HS-27A (cell line): ENCODE measurements at regions not wholly inside any gene's neighbourhood (a gene's known extent, or its start where the extent isn't known, plus 50 kb on each side); places are given as distances from the start of the nearest gene placed in this dataset.
"Not testable (repeated sequence)": the region's sequence is repeated elsewhere in the genome, so short reads cannot be mapped to it uniquely, and the experiment has no call there.

Experiments
- DNase-seq: peaks from one replicate; pipeline ENCODE4 v3.0.0-alpha.2; 2012; ENCODE audit warnings: low read depth, missing footprints

- DNase-seq, result no peak
Measured at GRCh38 chr7:17093461-17093860, 205.0 kb upstream of the AHR start.

GRCh38 chr7:17094963-17095574 lies 203.4 kb upstream of the AHR start:
- DNase-seq, result no peak

- DNase-seq, result no peak
Measured at GRCh38 chr7:17095931-17096330, 202.5 kb upstream of the AHR start.

GRCh38 chr7:17097668-17098297 lies 200.7 kb upstream of the AHR start:
- no peak for DNase-seq

DNA sequence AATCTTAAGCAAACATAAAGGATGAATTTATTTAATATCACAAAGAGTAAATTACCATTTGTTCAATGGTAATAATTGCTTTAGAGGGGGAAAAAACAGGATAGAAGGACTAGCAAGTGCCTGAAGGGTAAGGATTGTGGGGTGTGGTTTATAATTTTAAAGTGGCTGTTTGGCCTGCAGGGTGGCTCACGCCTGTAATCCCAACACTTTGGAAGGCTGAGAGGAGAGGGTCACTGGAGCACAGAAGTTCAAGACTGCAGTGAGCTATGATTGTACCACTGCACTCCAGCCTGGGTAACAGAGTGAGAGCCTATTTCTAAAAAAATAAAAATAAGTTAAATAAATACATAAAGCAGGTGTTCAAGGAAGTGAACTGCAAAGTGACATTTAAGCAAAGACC lies 199.9 kb upstream of the AHR start:
- DNase-seq, result no peak

DNA sequence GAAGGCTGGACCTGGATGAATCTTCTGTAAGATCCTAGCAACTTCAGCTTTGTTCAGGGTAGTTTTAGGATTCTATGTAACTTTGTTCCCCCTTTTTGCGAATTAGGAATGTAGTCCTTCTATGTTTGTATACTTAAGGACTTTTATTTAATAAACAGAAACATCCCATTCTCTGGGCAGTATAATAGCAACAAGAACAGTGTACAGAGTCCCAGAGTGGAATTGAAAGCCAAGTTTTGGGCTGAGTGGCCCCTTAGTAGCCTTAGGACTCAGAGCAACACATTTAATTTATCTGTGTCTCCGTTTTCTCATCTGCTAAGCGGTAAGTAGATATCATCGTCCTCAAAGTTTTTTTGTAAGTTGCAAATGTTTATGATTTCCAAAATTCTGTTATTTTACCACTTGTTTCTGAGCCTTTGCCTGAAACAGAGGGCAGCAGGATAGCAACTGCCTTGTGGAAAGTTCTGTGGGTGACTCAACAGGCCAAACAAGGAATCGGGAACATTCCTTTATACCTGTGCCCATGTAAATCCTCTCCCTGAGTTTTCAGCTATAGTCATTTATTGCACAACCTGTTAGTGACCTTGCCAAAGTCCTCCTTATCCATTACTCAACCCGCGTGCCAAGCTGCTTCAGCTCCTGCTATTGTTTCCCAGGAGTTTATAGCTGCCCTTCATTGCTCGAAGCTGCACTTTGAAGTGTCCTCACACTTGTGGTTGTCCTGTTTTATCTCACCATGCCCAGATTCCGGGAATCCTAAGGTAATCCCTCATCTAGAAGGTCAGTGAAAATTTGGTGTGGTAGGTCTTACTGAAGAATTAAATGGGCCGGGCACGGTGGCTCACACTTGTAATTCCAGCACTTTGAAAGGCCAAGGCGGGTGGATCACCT lies 199.1 kb upstream of the AHR start:
- no peak for DNase-seq

GRCh38 chr7:17099974-17100509 lies 198.4 kb upstream of the AHR start:
- not testable (repeated sequence) for DNase-seq

DNA sequence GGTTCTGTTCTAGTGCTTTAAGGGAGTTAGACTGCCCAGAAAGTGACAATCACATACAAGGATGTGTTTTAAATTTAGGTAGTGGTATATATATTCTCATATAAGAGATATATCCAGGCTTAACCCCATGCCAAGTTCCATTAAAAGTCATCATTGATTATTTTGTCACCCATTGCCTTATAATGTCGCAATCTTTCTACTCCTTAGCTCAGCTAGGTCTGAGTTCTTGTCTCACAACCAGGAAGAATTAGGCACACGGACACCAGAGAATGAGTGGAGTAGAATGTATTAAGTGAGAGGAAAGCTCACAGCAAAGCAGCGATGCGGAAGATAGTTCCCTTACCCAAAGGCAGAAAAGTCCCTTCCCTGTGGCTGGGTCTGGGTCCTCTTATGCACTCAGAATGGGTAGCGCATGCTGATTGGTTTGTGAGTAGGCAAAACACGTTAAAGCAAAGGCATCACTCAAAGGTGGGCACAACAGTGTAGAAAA lies 197.2 kb upstream of the AHR start:
- DNase-seq, result no peak

- no peak for DNase-seq
Measured at GRCh38 chr7:17103170-17103569, 195.3 kb upstream of the AHR start.

- no peak for DNase-seq
Measured at GRCh38 chr7:17103984-17104383, 194.5 kb upstream of the AHR start.

DNA sequence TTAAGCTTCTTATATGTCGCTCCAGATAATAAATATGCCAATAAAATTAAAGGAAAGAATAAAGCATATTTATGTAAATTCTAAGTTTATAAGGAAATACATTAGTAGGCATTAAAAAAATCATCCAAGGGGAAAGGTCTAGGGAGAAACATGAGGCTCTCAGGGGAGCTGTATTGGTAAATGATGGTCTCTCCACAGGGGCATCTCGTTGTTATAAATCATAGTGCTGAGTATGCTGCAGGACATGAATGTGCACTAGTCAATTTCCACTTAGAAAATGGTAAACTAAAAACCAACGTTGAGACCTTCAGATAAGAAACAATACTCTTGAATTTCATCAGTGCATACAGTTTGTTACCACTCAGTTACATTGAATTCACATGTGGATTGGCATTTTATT lies 194.0 kb upstream of the AHR start:
- no peak for DNase-seq

GRCh38 chr7:17105701-17106100 lies 192.8 kb upstream of the AHR start:
- no peak for DNase-seq

DNA sequence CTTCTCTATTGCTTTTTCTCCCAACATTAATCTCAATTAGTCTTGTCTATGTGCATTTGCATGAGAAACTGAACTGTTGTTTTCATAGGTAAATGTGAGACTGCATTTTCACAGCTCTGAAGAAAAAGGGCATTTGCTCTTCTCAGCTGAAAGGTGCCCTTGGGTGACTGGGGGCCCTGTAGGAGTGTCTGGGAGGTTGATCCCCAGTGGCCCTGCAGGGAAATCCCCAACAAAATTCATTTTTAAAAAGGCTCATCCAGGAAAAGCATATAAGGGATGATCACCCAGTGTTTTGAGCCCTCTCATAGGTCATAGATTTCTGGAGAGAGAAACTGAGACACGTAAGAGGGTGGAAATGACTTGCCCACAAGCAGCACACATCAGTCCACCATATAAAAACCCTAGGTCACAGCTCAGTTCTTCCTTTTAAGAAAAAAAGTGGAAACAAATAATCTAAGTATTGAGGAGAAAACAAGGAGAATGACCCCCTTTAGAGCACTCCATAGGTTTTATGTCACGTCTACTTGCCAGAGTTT lies 190.3 kb upstream of the AHR start:
- DNase-seq, result no peak

DNA sequence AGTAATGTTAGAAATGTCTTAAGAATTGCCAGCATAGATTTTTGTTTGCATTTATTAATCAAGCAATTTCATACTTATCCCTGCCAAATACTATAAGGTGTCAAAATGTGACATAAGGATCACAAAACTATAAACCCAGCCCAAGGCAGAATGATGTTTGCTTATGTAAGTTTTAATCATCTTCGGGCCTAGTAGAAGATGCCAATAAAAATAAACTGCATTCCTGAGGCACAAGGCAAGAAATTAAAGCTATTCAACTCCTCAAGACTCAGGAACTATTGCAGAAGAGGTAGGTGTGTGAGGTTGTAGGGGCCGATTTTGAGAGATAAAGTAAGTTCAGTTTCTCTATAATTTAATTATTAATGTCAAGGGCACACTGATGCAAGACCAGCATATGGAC lies 189.4 kb upstream of the AHR start:
- no peak for DNase-seq

DNA sequence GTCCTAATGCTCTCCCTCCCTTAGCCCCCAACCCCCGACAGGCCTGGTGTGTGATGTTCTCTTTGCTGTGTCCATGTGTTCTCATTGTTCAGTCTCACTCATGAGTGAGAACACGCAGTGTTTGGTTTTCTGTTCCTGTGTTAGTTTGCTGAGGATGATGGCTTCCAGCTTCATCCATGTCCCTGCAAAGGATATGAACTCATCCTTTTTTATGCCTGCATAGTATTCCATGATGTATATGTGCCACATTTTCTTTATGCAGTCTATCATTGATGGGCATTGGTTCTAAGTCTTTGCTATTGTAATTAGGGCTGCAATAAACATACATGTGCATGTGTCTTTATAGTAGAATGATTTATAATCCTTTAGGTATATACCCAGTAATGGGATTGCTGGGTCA lies 184.7 kb upstream of the AHR start:
- not testable (repeated sequence) for DNase-seq

- DNase-seq, result no peak
Measured at GRCh38 chr7:17118412-17118811, 180.0 kb upstream of the AHR start.

DNA sequence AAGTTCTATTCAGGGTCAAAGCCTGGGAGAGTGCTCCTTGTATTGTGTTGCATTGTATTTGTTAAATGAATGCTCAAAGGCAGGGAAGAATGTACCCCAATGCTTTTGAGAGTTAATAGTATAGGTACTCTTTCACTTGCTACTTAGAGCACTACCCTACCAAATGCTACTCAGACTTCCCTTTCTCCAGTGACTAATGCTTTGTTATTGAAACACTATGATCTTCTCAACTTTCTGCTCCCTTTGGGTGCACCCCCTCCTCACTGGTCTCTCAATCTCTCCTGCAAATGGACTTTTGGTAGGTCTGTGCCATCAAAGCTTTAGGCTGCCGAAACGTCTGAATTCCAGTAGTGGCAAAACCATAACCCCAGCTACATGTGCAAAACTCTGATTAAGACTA lies 177.7 kb upstream of the AHR start:
- no peak for DNase-seq

- no peak for DNase-seq
Measured at GRCh38 chr7:17121671-17122070, 176.8 kb upstream of the AHR start.

DNA sequence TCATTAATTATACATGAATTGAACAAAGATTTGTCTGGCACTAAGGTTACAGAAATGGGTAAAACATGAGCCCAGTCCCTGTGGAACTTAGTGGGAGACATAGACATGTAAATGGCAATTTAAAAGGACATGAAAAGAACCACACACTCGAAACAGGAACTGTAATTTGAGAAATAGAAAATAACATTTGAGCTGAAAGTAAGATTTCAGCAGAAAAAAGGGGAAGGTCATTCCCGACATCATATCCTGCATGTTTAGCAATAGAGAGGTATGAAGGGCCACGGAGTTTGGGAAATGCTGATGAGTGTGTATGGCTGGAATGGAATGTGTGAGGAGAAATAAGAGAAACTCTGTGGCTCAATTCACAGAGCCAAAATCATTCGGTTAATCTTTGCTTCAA lies 175.4 kb upstream of the AHR start:
- peak; percentile 47 for DNase-seq

- no peak for DNase-seq
Measured at GRCh38 chr7:17126413-17127268, 171.8 kb upstream of the AHR start.

DNA sequence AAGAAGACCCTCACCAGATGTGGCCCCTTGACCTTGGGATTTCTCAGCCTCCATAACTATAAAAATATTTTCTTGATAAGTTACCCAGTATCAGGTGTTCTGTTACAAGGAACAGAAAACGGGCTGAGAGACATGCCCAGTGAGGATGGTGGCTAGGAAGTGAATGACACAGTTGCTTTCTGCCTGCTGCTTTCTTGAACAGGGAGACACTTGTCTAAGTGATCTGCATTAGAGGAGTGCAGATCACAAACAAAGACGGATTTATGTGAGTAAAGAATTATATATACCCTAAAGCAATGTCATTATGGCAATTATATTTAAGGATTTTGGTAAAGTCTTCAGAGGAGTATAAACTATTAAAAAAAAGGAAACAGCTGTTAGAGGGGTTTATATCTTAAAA lies 169.2 kb upstream of the AHR start:
- no peak for DNase-seq
